CD4-positive, alpha-beta T cell treated with Interleukin-6 at 100 ng/mL for 8 hours (primary cell): ENCODE measurements at regions not wholly inside any gene's neighbourhood (a gene's known extent, or its start where the extent isn't known, plus 50 kb on each side); places are given as distances from the start of the nearest gene placed in this dataset.

Source experiments
- DNase-seq: peaks from one replicate; pipeline ENCODE4 v3.0.0-alpha.2; 2020; ENCODE audit warnings: mixed read lengths, low spot score

DNA sequence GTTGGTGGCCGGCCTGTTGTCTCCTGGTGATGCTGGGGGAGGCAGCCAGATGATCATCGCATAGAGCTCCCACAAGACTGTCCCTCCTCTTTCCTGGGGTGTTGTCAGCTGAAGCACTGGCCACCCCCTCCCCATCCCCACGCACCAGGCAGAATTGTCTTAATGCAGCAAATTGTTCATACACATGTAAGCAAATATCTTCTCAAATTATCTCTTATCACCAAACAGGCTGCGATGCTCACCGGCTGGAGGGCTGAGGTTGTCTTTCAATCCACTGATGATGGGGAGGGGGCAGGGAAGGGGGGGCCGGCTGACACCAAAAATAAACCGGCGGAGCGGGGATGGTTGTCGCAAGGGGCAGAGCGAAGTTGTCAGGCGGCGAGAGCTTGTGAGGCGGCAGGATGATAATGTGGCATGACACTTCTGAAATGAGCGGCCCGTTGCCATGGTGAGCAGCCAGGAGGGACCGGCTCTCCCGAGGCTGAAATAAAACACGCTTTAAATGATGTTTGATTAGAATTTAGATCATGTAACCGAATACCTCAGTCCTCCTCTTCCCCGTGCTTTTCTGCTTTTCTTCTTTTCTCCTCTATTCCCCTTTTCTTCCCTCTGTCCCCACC, 59.8 kb downstream of the MRM1 start:
- no peak for DNase-seq

DNA sequence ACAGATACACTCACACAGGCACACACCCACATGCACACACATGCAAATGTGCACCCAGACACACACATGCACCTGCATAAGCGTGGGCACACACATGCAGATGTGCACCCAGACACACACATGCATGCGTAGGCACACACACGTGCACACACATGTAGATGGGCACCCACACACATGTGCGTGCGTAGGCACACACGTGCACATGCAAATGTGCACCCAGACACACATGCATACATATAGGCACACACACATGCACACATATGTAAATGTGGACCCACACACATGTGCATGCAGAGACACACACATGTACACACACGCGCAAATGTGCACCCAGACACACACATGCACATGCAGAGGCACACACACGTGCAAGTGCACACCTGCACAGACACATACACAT, 60.3 kb downstream of the MRM1 start:
- no peak for DNase-seq

DNA sequence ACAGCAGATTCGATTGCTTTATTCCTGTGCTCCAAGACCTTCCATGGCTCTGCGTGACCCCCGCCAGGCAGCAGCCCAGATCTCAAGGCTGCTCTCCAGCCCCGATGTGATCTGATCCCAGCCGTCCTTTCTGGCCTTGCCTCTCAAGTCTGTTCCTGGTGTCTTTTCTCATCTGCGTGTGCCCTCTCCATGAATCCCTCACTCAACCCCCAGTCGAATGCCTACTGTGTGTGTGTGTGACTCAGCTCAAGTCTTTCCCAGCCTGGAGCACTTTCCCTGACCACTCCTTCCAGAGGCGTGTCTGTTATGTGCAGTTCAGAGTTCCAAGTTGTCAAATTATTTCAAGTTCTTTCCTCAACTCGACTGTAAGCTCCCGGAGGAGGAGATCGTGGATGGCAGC, 64.0 kb downstream of the MRM1 start:
- no peak for DNase-seq

DNA sequence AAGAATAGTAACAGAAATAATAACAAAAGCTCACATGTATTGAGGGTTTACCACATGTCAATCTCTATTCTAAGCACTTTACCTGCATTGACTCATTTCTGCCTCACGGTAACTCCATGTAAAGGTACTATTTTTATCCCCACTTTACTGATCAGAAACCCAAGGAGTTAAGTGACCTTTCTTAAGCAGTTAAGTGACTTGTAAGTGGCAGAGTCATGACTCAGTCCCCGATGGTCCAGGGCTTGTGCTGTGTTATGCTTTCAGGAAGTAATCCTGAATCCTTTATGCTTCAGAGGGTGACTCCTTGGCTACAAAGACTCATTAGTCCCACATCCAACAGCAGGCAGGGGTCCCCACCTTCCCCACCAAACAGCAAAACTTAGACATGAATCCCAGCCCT, 66.5 kb downstream of the MRM1 start:
- no peak for DNase-seq

DNA sequence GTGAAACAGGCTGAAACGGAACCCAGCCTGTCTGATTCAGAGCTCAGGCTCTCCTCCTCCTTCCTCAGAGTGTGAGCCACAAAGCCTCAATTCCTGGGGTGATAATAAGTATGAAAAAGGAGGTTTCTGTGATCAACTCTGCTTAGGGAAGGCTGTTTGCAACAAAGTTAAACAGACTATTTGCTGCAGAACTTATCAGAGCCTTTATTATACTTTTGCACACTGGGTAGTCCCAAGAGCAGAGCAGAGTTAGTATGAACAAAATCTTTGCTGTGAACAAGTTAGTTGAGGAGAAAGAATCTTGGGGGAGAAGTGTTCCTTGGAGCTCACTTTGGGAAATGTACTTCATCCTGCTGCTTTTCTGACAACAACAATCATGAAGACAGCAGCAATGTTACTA, 67.4 kb downstream of the MRM1 start:
- no peak for DNase-seq

DNA sequence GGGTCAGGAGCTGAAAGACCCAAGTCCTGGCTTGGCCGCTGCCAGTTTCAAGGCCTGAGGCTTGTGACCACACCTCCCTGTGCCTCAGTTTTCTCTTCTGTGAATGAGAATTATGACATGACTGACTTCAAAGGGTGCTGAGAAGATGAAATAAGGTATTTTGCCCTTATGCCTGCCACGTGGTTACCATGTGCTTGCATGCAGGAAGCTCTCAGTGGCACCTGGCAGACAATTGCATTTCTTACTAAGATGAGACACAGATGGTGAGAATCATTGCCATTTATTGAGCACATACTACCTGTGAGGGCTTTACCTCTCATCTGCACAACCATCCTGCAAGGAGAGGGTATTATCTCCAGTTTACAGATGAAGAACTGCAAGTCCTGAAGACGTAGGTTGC, 69.8 kb downstream of the MRM1 start:
- DNase-seq: no peak

DNA sequence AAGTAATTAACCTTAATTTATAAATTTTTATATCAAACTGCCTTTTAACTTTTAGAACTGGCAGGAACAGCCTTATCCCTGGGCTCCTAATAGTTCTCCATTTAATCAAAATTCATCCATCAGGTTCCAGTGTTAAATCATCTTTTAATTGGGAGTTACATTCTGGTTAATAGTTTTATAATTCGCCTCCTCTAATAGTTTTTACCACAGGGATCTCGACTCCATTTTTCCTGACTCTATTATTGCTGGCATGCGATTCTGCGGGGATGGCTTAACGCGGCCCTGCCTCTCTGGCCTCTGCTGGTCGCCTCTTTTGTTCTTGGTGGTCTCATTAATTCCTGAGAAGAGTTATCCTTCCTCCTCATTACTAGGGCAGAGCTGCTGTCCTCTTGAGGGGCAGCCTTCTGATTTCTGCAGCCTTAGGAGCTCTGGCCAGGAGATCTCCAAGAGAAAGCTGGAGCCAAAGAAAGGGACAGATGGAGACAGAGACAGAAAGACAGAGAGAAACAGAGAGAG, 71.1 kb downstream of the MRM1 start:
- no peak for DNase-seq

DNA sequence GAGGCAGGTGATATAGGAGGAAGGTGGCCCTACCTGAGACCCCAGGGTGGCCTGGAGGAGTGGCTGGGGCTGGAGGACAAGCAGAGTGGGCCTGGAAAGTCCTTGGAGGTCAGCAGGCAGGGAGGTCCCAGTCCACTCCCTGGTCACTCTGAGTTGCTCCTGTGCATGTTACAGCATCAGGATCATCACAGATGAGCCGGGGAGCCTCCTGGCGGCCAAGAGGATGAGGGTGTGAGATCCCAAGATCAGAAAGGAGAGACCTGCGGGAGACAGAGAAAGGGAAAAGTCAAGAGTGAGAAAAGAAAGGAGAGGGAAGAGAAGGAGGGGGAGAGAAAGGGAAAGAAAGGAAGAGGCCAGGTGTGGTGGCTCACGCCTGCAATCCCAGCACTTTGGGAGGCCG, 71.7 kb downstream of the MRM1 start:
- no peak for DNase-seq

DNA sequence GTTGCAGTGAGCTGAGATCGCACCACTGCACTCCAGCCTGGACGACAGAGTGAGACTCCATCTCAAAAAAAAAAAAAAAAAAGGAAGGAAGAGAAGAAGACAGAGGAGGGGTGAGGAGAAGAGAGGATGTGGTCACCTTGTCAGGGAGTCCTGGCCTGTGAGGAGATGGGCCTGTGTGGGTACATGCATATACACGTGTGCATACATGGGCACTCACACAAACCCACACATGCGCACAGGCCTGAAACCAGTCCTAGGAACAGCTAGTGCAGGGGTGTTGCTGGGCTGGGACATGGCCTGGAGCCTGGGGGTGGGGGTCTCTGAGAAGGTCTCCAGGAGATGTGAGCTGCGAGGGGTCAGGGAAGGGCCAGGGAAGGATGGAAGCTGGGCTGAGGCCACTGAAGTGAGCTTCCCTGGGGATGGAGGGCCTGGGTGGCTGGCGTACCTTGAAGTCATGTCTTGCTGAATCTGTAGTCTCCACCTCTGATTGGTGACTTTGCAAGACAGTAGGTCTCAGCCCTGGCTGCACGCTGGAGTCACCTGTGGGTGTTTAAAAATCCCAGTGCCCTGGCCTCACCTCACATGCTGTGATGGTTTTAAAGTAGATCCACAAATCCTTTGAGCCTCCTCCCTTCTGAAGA, 72.4 kb downstream of the MRM1 start:
- no peak for DNase-seq

DNA sequence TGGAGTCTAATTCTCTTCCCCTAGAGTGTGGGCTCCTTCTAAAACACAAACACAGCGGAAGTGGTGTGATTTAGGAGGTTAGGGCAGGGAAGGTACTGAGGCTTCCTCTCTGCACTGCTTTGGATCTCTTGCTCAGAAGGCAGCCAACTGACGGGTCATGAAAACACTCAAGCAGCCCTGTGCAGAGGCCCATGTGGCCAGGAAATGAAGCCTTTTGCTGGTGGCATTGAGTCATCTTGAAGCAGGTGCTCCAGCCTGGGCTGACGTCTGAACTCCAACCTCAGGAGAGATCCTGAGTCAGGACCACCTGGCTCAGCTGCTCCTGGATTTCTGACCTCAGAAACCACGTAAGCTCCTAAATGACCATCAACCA, 72.9 kb downstream of the MRM1 start:
- DNase-seq: peak; percentile 68

DNA sequence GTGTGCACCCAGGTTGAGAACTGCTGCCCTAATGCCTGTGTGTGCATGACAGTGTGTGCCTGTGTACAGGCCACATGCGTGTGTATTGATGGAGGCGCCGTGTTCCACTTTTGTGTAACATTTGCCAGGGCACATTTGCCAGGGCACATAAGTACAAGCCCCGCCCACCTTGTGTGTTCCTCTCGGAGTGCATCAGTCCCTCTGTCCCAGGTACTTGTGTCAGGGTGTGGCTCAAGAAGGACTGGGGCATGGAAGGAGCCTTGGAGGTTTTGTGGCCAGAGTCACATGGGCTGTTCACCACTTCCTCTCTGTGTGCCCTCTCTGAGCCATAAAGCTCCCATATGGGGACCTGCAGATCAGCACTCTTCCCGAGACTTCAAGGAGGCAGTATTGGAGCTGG, 73.9 kb downstream of the MRM1 start:
- peak; percentile 14 for DNase-seq

DNA sequence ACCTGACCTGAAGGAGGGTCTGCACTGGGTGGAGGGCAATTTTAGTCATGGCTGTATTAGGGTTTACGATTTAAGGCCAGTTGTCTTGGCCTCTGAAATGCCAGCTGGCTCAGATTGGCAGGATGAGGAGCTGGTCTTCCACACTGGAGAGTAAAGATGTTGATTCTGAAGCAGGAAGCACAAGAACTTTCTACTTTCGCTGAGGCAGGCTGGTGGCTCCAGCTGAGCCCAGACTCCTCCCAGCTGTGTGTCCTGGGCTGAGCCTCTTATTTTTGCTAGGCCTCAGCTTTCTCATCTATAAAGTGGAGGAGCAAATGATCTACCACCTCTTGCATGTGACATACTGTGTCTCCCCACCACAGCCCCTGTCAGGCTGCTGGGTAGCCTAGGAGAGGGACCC, 74.4 kb downstream of the MRM1 start:
- no peak for DNase-seq

DNA sequence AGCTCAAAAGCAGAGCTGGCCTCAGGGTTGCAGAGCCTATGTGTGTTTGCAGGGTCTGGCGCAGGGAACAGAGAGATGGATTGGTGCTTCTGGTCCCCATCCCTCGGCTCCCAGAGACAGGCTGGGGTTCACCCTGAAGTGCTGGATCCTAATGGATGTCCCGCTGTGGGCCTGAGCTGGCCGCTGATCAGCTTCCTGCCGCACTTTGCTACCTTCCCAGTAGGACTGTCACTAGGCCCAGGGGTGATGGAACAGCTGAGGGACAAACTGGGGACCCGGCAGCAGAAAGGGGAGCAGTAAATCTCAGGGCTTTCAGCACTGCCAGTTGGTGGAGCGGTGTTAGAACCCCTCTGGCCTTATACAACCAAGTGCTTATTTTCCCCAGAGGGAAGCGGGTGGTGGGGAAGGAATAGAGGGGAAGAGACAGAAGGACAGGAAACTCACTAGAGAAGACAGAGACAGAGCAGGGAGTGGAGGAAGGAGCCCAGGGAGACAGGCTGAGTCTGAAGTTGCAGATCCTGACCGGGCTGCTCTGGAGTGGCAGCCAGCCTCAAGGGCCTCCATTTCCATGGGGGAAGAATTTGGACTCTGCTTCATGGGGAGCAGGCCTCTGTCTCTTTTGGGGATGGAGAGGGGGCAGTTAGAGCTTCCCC, 78.6 kb downstream of the MRM1 start:
- DNase-seq: no peak

DNA sequence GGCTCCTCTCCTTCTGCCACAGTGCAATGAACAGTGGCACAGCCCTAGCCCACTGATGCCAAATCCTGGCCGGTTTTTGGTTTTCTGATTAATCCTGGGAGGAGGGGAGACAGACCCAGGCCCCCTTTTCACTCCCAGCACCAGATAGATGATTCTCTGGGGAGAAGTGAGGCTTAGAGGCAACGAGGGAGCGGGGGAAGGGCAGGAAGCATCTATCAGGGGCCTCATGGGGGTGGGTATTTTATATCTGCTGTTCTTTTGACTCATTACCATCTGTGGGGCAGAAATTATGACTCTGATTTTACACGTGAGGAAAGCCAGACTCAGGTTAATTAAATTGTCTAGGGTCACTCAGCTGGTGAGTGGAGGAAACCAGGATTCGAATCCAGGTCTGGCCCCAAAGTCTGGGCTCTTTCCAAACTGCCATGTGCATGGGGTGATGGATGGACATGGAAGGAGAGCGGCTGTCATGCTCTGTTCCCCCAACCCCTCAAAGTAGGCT, 79.4 kb downstream of the MRM1 start:
- no peak for DNase-seq

DNA sequence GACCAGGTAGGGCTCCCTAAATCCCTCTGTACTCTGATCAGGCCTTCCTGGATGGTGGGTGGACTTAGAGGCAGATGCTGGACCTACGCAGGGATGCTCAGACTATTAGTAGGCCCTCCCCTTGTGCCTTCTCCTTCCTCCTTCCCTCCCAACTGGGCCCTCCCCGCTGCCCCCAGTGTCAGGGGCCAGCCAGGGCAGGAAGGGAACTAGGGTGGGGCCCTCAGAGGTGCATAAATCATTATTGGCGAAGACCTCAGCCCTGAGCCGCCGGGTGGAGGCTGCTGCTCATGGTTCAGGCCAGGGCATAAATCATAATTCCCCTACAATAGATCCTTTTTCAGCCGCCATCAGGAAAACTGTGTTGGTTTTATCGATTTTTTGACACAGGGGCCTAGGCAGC, 81.4 kb downstream of the MRM1 start:
- no peak for DNase-seq

DNA sequence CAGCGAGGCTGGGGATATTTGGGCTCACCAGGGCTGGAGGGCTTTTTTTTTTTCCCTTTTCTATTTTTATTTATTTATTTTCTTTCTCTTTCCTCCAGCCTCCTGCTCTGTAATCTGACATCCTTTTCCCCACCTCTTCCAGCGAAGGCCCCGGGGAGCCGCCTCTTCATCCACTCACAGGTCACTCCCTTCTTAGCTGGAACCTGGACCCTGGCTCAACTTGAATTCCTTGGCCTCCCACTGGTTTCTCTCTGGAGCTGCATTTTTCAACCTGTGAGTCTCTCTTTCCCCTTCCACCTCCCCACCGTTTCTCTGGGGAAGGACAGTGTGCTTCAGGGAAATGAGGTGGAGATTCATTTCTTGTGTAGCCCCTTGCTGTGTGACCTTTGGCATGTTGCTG, 82.0 kb downstream of the MRM1 start:
- no peak for DNase-seq

DNA sequence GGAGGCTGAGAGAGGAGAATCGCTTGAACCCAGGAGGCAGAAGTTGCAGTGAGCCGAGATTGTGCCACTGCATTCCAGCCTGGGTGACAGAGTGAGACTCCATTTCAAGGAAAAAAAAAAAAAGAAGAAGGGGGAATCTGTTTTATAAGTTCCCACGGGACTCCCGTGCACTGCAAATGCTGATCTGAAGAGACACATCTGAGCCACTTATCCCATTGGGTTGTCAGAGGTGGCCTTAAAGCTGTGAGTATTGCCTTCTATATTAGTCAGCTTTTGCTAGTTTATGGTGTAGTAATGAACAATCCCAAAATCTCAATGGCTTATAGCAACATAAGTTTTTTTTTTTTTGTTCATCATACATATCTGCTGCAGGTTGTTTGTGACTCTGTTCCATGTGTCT, 82.8 kb downstream of the MRM1 start:
- no peak for DNase-seq

DNA sequence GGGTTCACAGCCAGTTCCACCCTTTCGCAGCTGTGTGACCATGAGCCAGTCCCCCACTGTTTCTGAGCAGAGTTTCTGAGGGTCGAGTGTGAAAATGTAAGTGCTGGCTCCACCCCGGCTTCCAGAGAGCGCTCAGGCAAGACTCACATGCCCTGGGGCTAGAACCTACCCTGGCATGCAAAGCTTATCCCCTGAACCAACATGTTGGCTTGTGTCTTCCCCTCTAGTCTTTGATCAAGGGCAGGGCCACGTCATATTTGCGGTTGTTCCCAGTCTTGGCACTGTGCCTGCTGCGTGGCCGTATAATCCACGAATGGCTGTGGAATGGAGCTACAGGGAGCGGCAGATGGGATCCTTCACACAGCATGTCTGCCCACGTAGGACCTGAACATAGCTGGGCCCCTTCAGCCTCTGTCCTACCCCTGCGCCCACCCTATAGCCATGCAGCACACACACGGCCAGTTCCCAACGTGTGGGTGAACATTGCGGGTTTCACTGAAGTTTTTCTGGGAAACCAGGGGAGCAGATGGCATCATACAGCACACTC, 84.8 kb downstream of the MRM1 start:
- DNase-seq: no peak

DNA sequence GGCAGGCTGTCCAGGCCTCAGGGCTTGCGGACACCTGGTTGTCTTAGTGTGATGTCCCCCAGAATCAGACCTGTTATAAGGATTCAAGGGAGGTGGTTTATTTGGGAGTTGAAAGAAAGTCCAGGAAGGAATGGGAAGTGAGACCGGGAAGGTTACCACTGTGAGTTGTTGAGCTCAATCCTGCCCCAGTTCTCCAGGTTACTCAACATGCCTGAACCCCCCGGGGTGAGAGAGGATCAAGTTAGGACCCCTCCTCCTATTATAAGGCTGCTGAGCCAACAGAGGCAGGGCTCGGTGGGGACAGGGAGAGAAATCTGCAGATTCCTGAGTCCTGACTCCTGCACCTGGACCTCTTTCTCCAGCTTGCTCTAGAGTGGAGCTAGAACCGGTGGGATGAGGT, 86.4 kb downstream of the MRM1 start:
- DNase-seq: no peak

DNA sequence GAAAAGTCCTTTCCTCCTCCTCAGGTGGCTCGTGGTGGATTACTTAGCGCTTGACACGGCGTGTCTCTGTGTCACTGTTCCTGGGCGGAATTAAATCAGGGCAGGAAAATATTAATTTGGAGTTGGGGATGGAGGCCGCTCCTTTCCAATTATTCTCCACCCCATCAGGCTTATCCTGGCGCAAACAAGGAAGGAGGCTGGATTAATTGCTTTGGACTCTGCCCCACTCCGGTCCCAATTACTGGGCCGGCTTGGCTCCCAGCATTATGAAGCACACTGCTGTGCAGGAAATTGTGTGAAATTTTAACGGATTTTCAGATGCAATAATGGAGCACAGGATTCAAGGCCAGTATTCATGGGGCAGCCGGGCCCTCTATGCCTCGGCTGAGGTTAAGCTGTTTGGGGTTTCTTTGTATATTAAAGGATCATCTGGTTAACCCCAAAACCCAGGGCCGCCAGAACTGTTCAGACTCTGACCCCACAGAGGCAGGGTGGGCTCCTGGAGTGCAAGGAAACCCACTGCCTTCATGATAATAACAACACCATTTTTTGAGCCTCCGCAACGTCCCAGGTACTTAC, 87.8 kb downstream of the MRM1 start:
- no peak for DNase-seq

DNA sequence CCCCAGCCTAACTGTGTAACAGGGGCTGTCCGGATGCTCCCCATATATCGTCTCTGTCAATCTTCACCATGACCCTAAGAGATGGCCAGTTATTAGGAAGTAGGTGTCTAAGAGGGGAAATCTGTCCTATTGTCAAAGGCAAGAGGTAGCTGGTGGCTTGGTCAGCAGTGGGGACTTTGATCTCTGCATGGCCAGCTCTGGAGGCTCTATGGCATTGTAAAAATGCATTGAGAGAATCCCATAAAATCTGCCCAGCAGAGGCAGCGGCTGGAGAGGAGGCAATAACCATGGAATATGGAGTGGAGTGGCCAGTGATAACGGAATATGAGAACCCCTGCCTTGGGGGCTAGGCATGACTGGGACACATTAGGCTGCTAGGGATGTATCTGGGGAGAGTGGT, 88.8 kb downstream of the MRM1 start:
- DNase-seq: no peak

DNA sequence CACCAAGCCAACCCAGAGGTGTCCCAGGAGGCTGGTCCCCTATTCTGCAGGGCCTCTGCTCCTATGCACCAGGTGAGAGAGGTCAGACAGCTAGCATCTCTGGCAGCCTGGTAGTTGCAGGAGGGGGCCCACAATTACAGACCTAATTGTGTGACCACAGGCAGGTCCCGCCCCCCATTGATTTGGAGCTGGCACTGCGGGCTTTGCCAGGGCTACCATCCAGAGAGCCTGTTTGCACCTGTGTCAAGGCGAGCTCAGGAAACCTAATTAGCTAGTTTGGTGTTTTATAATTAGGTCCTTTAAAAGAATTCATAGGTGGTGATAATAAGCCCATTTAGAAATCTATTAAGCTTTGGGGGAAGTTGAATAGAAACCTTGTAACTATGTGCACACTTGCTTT, 90.2 kb downstream of the MRM1 start:
- no peak for DNase-seq

DNA sequence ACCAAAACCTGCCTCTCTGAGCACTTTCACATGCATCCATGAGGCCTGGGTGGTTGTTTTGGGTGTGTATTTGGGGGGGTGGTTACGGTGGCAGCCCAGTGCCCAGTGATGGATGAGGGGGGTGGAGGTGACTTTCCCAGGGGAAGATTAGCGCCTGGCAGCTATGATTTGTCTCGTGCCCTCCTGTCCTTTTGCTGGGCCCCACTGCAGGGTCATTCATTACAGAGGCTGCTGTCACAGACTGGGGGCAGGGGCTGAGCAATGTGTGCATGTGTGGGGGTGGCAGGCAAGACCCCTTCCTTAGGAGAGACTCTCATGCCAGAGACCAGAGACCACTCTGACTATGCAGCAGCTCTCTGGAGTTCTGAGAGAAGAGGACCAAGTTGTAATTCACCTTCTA, 93.7 kb downstream of the MRM1 start:
- no peak for DNase-seq
